Stimulated activated CD4-positive, alpha-beta T cell treated with anti-CD3 and anti-CD28 coated beads, Interleukin-15, amount 100 ng/mL, for 24 hours (primary cell): ENCODE measurements at regions not wholly inside any gene's neighbourhood (a gene's known extent, or its start where the extent isn't known, plus 50 kb on each side); places are given as distances from the start of the nearest gene placed in this dataset.
"Not testable (repeated sequence)": the region's sequence is repeated elsewhere in the genome, so short reads cannot be mapped to it uniquely, and the experiment has no call there.

Experiments used
- DNase-seq: peaks from one replicate; pipeline ENCODE4 v3.0.0-alpha.2; 2020

GRCh38 chr19:29873801-29874575 is 62.2 kb downstream of the CCNE1 start:
- DNase-seq, result no peak

- no peak for DNase-seq
These were observed 64.1 kb downstream of the CCNE1 start for GRCh38 chr19:29875931-29876330.

GRCh38 chr19:29876414-29876813 is 64.6 kb downstream of the CCNE1 start:
- DNase-seq, result no peak

- not testable (repeated sequence) for DNase-seq
These were observed 65.1 kb downstream of the CCNE1 start for GRCh38 chr19:29876908-29877307.

GRCh38 chr19:29878973-29879654 is 62.9 kb upstream of the URI1 start:
- peak; percentile 12 for DNase-seq

GRCh38 chr19:29879655-29879974 is 62.4 kb upstream of the URI1 start:
- no peak for DNase-seq

GRCh38 chr19:29880498-29881081 is 61.4 kb upstream of the URI1 start:
- DNase-seq, result no peak

GRCh38 chr19:29881386-29881785 is 60.7 kb upstream of the URI1 start:
- DNase-seq, result no peak

- no peak for DNase-seq
These were observed 59.3 kb upstream of the URI1 start for GRCh38 chr19:29882719-29883105.

GRCh38 chr19:29884044-29884443 is 58.0 kb upstream of the URI1 start:
- DNase-seq, result no peak

GRCh38 chr19:29884466-29884865 is 57.6 kb upstream of the URI1 start:
- DNase-seq, result no peak

- DNase-seq, result not testable (repeated sequence)
These were observed 55.9 kb upstream of the URI1 start for GRCh38 chr19:29886106-29886505.

- DNase-seq, result no peak
These were observed 55.5 kb upstream of the URI1 start for GRCh38 chr19:29886586-29886985.

GRCh38 chr19:29887442-29887855 is 54.6 kb upstream of the URI1 start:
- no peak for DNase-seq

- not testable (repeated sequence) for DNase-seq
These were observed 54.0 kb upstream of the URI1 start for GRCh38 chr19:29888047-29888446.

GRCh38 chr19:29889702-29890101 is 52.3 kb upstream of the URI1 start:
- no peak for DNase-seq

- DNase-seq, result no peak
These were observed 51.6 kb upstream of the URI1 start for GRCh38 chr19:29890392-29890791.
